ENCODE measurements at regions not wholly inside any gene's neighbourhood (a gene's known extent, or its start where the extent isn't known, plus 50 kb on each side); places are given as distances from the start of the nearest gene placed in this dataset.

GRCh38 chr11:71138737-71139425, 113.5 kb downstream of the SHANK2 start:
- Histone ChIP-seq H2AFZ (ENCODE audit: low read depth, low read length, severe bottlenecking) (no peak overlapping the region), H3K9me2 (replicated peaks; ENCODE audit: insufficient read depth, low read length) (no peaks in the 10 kb centered on the region), H3K4me3 (ENCODE audit: insufficient read depth, low read length, poor library complexity, severe bottlenecking) (no peak overlapping the region), H3K36me3 (ENCODE audit: low read length) (no peaks in the 10 kb centered on the region), H3F3A (ENCODE audit: insufficient read depth) (no peaks in the 10 kb centered on the region), H3K9me3 (ENCODE audit: insufficient read depth, low read length) (no peaks in the 10 kb centered on the region), H3K9ac (ENCODE audit: low read length) (no peak overlapping the region), H3K79me2 (ENCODE audit: insufficient read depth, low read length) (no peaks in the 10 kb centered on the region), H3K27me3 (ENCODE audit: low read length) (no peaks in the 10 kb centered on the region), H4K20me1 (ENCODE audit: low read depth, low read length) (no peaks in the 10 kb centered on the region), H3K4me2 (ENCODE audit: low read depth, low read length, poor library complexity, severe bottlenecking) (no peak overlapping the region), H3K27ac (ENCODE audit: low read depth, low read length) (no peak overlapping the region)
- TF ChIP-seq EZH2phosphoT487 (conservative IDR thresholded peaks at IDR 0.05; ENCODE audit: low read length) (no peak), CTCF (IDR thresholded peaks at IDR 0.05; ENCODE audit: insufficient read depth, low read length, poor library complexity, severe bottlenecking) (no peak)

GRCh38 chr11:71137376-71137775, 115.0 kb downstream of the SHANK2 start:
- no peak overlapping the region for H3K27ac ChIP-seq (ENCODE audit: low read depth, low read length)
- H3K9me2 ChIP-seq (replicated peaks; ENCODE audit: insufficient read depth, low read length): no peaks in the 10 kb centered on the region
- no peaks in the 10 kb centered on the region for H4K20me1 ChIP-seq (ENCODE audit: low read depth, low read length)
- H3K4me3 ChIP-seq (ENCODE audit: insufficient read depth, low read length, poor library complexity, severe bottlenecking): no peak overlapping the region
- no peaks in the 10 kb centered on the region for H3K79me2 ChIP-seq (ENCODE audit: insufficient read depth, low read length)
- no peaks in the 10 kb centered on the region for H3K9me3 ChIP-seq (ENCODE audit: insufficient read depth, low read length)
- no peaks in the 10 kb centered on the region for H3K27me3 ChIP-seq (ENCODE audit: low read length)
- no peak overlapping the region for H3K4me2 ChIP-seq (ENCODE audit: low read depth, low read length, poor library complexity, severe bottlenecking)
- TF ChIP-seq CTCF (IDR thresholded peaks at IDR 0.05; ENCODE audit: insufficient read depth, low read length, poor library complexity, severe bottlenecking): no peak
- TF ChIP-seq EZH2phosphoT487 (conservative IDR thresholded peaks at IDR 0.05; ENCODE audit: low read length): no peak
- H3F3A ChIP-seq (ENCODE audit: insufficient read depth): no peaks in the 10 kb centered on the region
- H3K9ac ChIP-seq (ENCODE audit: low read length): no peak overlapping the region
- H3K36me3 ChIP-seq (ENCODE audit: low read length): no peaks in the 10 kb centered on the region
- H2AFZ ChIP-seq (ENCODE audit: low read depth, low read length, severe bottlenecking): no peak overlapping the region

- Histone ChIP-seq H2AFZ (ENCODE audit: low read depth, low read length, severe bottlenecking) (no peak overlapping the region), H3K9ac (ENCODE audit: low read length) (no peak overlapping the region), H3K4me2 (ENCODE audit: low read depth, low read length, poor library complexity, severe bottlenecking) (no peak overlapping the region), H3K9me3 (ENCODE audit: insufficient read depth, low read length) (no peaks in the 10 kb centered on the region), H4K20me1 (ENCODE audit: low read depth, low read length) (no peaks in the 10 kb centered on the region), H3K36me3 (ENCODE audit: low read length) (no peaks in the 10 kb centered on the region), H3K4me3 (ENCODE audit: insufficient read depth, low read length, poor library complexity, severe bottlenecking) (no peak overlapping the region), H3K79me2 (ENCODE audit: insufficient read depth, low read length) (no peaks in the 10 kb centered on the region), H3K9me2 (replicated peaks; ENCODE audit: insufficient read depth, low read length) (no peaks in the 10 kb centered on the region), H3F3A (ENCODE audit: insufficient read depth) (no peaks in the 10 kb centered on the region), H3K27ac (ENCODE audit: low read depth, low read length) (no peak overlapping the region), H3K27me3 (ENCODE audit: low read length) (no peaks in the 10 kb centered on the region)
- TF ChIP-seq EZH2phosphoT487 (conservative IDR thresholded peaks at IDR 0.05; ENCODE audit: low read length) (no peak), CTCF (IDR thresholded peaks at IDR 0.05; ENCODE audit: insufficient read depth, low read length, poor library complexity, severe bottlenecking) (no peak)
Observed at GRCh38 chr11:71136095-71136845, 116.1 kb downstream of the SHANK2 start.
